Hematopoietic multipotent progenitor cell treated with erythropoietin and hydrocortisone succinate and interleukin-3 and kit ligand, for 15 days (in vitro differentiated cells): ENCODE measurements at regions not wholly inside any gene's neighbourhood (a gene's known extent, or its start where the extent isn't known, plus 50 kb on each side); places are given as distances from the start of the nearest gene placed in this dataset.
"Not testable (repeated sequence)": the region's sequence is repeated elsewhere in the genome, so short reads cannot be mapped to it uniquely, and the experiment has no call there.

Source experiments
- DNase-seq: peaks from one replicate; pipeline ENCODE4 v3.0.0-alpha.2; 2015; ENCODE audit warnings: low spot score

GRCh38 chr7:142636751-142637150 is 112.5 kb upstream of the PRSS1 start:
- no peak for DNase-seq

- DNase-seq = not testable (repeated sequence)
These were observed 113.2 kb upstream of the PRSS1 start for GRCh38 chr7:142636107-142636506.

- DNase-seq = peak; percentile 70
These were observed 116.8 kb upstream of the PRSS1 start for GRCh38 chr7:142632271-142633134.

GRCh38 chr7:142629588-142630260 is 119.5 kb upstream of the PRSS1 start:
- DNase-seq = no peak

GRCh38 chr7:142628945-142629344 is 120.3 kb upstream of the PRSS1 start:
- DNase-seq = no peak

- DNase-seq = not testable (repeated sequence)
These were observed 122.0 kb upstream of the PRSS1 start for GRCh38 chr7:142627223-142627622.

- DNase-seq = peak; percentile 62
These were observed 122.7 kb upstream of the PRSS1 start for GRCh38 chr7:142626420-142627035.

GRCh38 chr7:142625216-142625615 is 124.1 kb upstream of the PRSS1 start:
- DNase-seq = not testable (repeated sequence)

GRCh38 chr7:142620402-142620801 is 128.9 kb upstream of the PRSS1 start:
- DNase-seq = no peak

- no peak for DNase-seq
These were observed 130.5 kb upstream of the PRSS1 start for GRCh38 chr7:142618655-142619351.

- no peak for DNase-seq
These were observed 132.4 kb upstream of the PRSS1 start for GRCh38 chr7:142616842-142617241.

GRCh38 chr7:142616121-142616643 is 133.1 kb upstream of the PRSS1 start:
- DNase-seq = no peak

GRCh38 chr7:142615508-142615907 is 133.8 kb upstream of the PRSS1 start:
- no peak for DNase-seq

GRCh38 chr7:142614116-142614515 is 135.2 kb upstream of the PRSS1 start:
- DNase-seq = no peak

- no peak for DNase-seq
These were observed 136.9 kb upstream of the PRSS1 start for GRCh38 chr7:142612237-142612881.

- no peak for DNase-seq
These were observed 137.6 kb upstream of the PRSS1 start for GRCh38 chr7:142611566-142612236.

GRCh38 chr7:142608630-142609428 is 140.4 kb upstream of the PRSS1 start:
- no peak for DNase-seq

- no peak for DNase-seq
These were observed 141.9 kb upstream of the PRSS1 start for GRCh38 chr7:142607351-142607750.

- no peak for DNase-seq
These were observed 143.2 kb upstream of the PRSS1 start for GRCh38 chr7:142606081-142606480.

GRCh38 chr7:142604671-142605070 is 144.6 kb upstream of the PRSS1 start:
- no peak for DNase-seq
